Fibroblast of peridontal ligament (primary cell): ENCODE measurements at regions not wholly inside any gene's neighbourhood (a gene's known extent, or its start where the extent isn't known, plus 50 kb on each side); places are given as distances from the start of the nearest gene placed in this dataset.
A peak's percentile ranks its signal among the peaks of the same experiment; 100 is the strongest.

Experiments used
- DNase-seq: peaks from one replicate; pipeline ENCODE4 v3.0.0-alpha.2; 2010; ENCODE audit errors: extremely low read depth

- DNase-seq, result no peak
These were observed 98.3 kb upstream of the ANKRD50 start for GRCh38 chr4:124810827-124811226.

GRCh38 chr4:124807421-124807820 is 94.9 kb upstream of the ANKRD50 start:
- DNase-seq, result no peak

GRCh38 chr4:124806403-124806802 is 93.9 kb upstream of the ANKRD50 start:
- DNase-seq, result peak; percentile 36

DNA sequence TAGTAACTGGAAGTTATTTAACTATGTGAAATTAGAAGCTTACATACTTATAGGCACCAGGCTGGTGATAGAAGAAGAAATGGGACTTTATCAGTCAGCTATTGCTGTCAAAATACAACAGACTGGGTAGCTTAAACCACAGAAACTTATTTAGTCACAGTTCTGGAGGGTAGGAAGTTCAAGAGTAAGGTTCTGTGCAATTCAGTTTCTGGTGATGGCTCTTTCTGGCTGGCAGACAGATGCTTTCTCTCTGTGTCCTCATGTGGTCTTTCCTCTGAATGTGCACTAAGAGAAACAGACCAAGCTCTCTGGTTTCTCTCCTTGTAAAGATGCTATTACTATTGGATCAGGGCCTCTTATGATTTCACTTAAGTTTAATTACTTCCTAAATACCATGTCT is 92.1 kb upstream of the ANKRD50 start:
- DNase-seq, result peak; percentile 54

GRCh38 chr4:124804041-124804440 is 91.5 kb upstream of the ANKRD50 start:
- DNase-seq, result no peak

DNA sequence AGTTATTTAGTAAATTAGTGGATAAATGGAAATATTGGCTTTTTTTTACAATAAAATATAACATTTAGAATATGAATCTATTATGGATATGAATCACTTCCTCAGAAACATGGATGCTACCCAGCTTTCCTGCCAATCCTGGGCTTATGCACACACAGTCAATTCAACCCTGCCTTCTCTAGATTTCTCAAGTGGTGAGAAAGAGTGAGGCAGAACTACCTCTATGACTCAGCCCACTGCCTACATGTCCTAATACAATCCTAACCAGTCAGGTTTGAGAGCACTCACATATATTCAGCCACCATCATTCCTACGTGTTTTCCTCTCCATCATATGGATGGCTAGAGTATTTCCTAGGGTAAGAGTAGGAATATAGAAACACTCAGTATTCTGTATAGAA is 91.1 kb upstream of the ANKRD50 start:
- no peak for DNase-seq

DNA sequence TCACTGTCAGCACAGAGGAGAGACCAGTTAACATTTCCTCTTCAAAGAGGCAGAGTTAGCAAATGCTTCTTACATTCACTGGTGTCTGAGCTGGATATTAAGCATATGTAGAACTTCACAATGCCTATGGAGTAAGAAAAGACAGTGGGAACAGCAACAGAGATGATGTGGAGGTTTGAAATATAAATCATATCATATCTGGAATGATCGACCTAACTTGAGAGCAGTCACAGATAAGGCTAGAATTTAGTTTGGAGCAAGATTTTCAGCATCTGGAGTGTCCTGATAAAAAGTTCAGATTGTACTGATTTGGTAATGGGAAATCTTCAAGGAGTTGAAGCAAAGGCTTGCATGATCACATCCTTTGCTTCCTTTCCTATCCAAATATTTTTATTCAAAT is 90.5 kb upstream of the ANKRD50 start:
- no peak for DNase-seq

GRCh38 chr4:124797223-124797622 is 84.7 kb upstream of the ANKRD50 start:
- DNase-seq, result peak; percentile 14

DNA sequence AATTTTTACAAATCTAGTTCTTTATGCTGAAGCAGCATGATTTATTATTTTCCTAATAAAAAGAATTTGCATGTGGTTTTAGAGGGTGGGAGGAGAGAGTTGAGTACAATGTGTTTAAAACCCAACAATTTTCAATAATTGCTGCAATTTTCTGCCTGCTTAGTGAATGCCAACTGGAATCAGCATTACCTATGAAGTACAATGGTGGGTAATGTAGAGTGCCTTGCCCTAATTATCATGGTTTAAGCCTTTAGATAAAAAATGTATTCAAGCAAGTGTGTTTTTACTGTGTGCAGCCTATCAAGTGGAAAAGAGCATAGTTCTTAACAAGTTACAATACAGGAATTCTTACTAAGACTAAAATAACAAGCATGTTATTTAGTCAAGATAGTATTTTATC is 77.9 kb upstream of the ANKRD50 start:
- DNase-seq, result no peak

- no peak for DNase-seq
These were observed 74.1 kb upstream of the ANKRD50 start for GRCh38 chr4:124786634-124787033.

DNA sequence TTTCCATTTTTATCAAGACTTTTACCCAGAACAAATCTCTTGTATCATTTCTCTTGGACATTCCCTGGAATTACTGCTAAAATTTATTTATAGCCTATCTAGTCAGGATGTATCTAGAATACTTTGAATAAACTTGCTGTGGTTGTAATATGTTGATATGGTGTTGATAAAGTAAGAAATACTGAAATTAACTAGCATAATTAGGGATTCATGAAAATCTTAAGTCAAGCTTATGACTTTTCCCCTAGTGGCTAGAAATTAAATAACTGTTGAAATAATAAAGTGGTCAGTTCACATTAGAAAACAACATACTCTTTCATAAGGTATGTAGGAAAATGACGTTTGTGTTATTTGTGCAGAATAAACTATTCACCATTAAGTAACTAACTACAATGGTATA is 73.1 kb upstream of the ANKRD50 start:
- DNase-seq, result no peak

GRCh38 chr4:124783847-124784246 is 71.3 kb upstream of the ANKRD50 start:
- peak; percentile 18 for DNase-seq

DNA sequence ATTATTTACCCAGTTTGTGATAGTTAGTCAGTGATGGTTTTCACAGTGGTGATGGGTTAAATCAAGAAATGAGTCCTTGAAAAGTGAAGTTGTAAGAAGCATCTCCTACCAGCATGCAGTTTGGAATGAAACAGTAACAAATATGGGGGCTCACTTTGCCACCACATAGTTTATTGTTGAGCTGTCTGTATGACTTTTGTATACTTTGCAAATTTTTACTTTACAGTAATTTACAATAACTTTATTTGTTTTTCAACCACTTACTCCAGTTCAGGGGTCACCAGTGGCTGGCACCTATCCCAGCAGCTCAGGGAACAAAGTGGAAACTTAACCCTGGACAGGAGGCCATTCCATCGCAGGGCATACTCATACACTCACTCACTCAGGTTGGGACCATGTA is 64.5 kb upstream of the ANKRD50 start:
- DNase-seq, result peak; percentile 21

DNA sequence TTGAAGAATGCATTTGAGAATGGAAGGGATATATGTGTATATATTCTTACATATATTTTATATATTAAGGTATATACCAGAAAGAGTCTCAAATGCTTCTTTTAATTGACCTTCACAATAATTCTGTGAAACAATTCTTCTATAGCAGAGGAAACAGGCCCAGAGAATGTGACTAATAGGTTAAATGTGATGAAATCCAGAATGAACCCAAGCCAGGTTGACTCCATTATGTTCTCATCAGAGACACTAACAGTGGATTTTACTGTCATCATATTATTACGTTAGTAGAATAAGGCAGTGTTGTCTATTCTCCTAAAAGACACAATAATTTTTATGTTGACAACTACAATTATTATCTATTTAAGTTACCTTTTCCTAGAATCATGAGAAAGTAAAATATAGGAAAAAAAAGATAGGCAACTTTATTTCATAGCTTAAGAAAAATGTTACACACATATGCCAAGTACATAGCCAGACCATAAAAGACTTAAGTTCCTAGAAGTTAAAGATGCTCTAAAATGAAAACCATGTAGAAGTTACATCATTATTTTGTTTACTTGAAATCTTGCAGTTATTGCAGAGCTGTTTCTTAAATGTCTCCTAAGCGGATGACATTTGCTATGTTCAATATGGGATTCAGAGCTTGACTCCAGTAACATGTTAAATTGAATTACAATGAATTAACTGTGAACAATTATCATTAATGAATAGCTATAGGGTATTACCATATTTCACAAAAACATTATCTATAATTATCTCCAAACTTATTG is 56.2 kb upstream of the ANKRD50 start:
- peak; percentile 18 for DNase-seq

- DNase-seq, result no peak
These were observed 50.4 kb upstream of the ANKRD50 start for GRCh38 chr4:124762956-124763355.
